Keratinocyte (primary cell): ENCODE measurements at regions not wholly inside any gene's neighbourhood (a gene's known extent, or its start where the extent isn't known, plus 50 kb on each side); places are given as distances from the start of the nearest gene placed in this dataset.

Experiments
- DNase-seq: peaks from one replicate; pipeline ENCODE4 v3.0.0-alpha.2; 2011; ENCODE audit warnings: low read depth, missing footprints, low spot score
- FAIRE-seq: peaks from 2 replicates; lab custom pipeline; 2011; peaks lifted over from hg19 to GRCh38; lab: Jason Lieb, UNC
- H2AFZ ChIP-seq: 2 replicates; pipeline ENCODE4 v1.6.0; 2012; ENCODE audit warnings: low read length, control low read depth, inconsistent platforms; ENCODE audit not compliant: control insufficient read depth
- H3K27ac ChIP-seq: 2 replicates; pipeline ENCODE4 v1.5.1; 2011; ENCODE audit warnings: low read length; ENCODE audit not compliant: control insufficient read depth, insufficient read depth
- H3K27me3 ChIP-seq: 3 replicates; pipeline ENCODE4 v1.6.0; 2011; ENCODE audit warnings: low read length; ENCODE audit not compliant: control insufficient read depth, insufficient read depth; ENCODE audit errors: extremely low read depth
- H3K36me3 ChIP-seq, 2 experiments: 2 replicates in 1 of 2; 3 replicates in 1 of 2; pipeline ENCODE4 v1.5.1; 2011; ENCODE audit warnings: low read length in 2 of 2, mild to moderate bottlenecking in 1 of 2; ENCODE audit not compliant: control insufficient read depth in 2 of 2, insufficient read depth in 2 of 2; ENCODE audit errors: extremely low read depth in 1 of 2
- H3K4me1 ChIP-seq: 3 replicates; pipeline ENCODE4 v1.5.1; 2011; ENCODE audit warnings: low read length; ENCODE audit not compliant: control insufficient read depth, insufficient read depth; ENCODE audit errors: extremely low read depth
- H3K4me2 ChIP-seq: 3 replicates; pipeline ENCODE4 v1.6.0; 2011; ENCODE audit warnings: low read depth, low read length; ENCODE audit not compliant: control insufficient read depth, insufficient read depth; ENCODE audit errors: extremely low read depth
- H3K4me3 ChIP-seq, 3 experiments: fragments of 200-600 bp in 1 of 3; sonication (generic) in 1 of 3; 2 replicates in 2 of 3; 3 replicates in 1 of 3; pipeline ENCODE4 v1.5.1; 2011 to 2016; ENCODE audit warnings: low read length in 3 of 3, mild to moderate bottlenecking in 3 of 3, control low read depth in 2 of 3, inconsistent platforms in 1 of 3, low read depth in 1 of 3, mixed read lengths in 1 of 3, mixed run types in 1 of 3, moderate library complexity in 1 of 3; ENCODE audit not compliant: control insufficient read depth in 2 of 3, insufficient read depth in 2 of 3; ENCODE audit errors: extremely low read depth in 1 of 3
- H3K79me2 ChIP-seq: 2 replicates; pipeline ENCODE4 v1.6.0; 2012; ENCODE audit warnings: low read length; ENCODE audit not compliant: control insufficient read depth, insufficient read depth
- H3K9ac ChIP-seq: 3 replicates; pipeline ENCODE4 v1.6.0; 2011; ENCODE audit warnings: low read length; ENCODE audit not compliant: control insufficient read depth, insufficient read depth; ENCODE audit errors: extremely low read depth
- H3K9me1 ChIP-seq: 3 replicates; pipeline ENCODE4 v1.6.0; 2011; ENCODE audit warnings: low read length; ENCODE audit not compliant: control insufficient read depth, insufficient read depth; ENCODE audit errors: extremely low read depth
- H3K9me3 ChIP-seq: 2 replicates; pipeline ENCODE4 v1.5.1; 2012; ENCODE audit warnings: low read depth, low read length; ENCODE audit not compliant: control insufficient read depth
- H4K20me1 ChIP-seq: 3 replicates; pipeline ENCODE4 v1.6.0; 2011; ENCODE audit warnings: low read length; ENCODE audit not compliant: control insufficient read depth, insufficient read depth; ENCODE audit errors: extremely low read depth
- EZH2 ChIP-seq: IDR thresholded peaks from one replicate; pipeline ENCODE4 v1.6.1; 2012; ENCODE audit warnings: inconsistent platforms, mild to moderate bottlenecking, low read length, moderate library complexity
- dilution Hi-C: fragments of 300-500 bp; cut with MboI; formaldehyde crosslinking; loops from one replicate; pipeline ENCODE4 v1.7.0; 2020; ENCODE audit warnings: low sequenced_read_pairs; ENCODE audit not compliant: extremely low pct_ligation_motif_present
- TF ChIP-seq, protein P1 (sequence below), 3 experiments: IDR thresholded peaks in 1 of 3; conservative IDR thresholded peaks in 1 of 3; optimal IDR thresholded peaks in 1 of 3; 2 replicates in 2 of 3; 3 replicates in 1 of 3; pipeline versions ENCODE3 to v1.5.1; 2011; ENCODE audit warnings: low read length in 3 of 3, mild to moderate bottlenecking in 3 of 3, moderate library complexity in 2 of 3, control low read depth in 1 of 3, inconsistent platforms in 1 of 3; ENCODE audit not compliant: insufficient read depth in 2 of 3; ENCODE audit errors: extremely low read depth in 1 of 3

DNA sequence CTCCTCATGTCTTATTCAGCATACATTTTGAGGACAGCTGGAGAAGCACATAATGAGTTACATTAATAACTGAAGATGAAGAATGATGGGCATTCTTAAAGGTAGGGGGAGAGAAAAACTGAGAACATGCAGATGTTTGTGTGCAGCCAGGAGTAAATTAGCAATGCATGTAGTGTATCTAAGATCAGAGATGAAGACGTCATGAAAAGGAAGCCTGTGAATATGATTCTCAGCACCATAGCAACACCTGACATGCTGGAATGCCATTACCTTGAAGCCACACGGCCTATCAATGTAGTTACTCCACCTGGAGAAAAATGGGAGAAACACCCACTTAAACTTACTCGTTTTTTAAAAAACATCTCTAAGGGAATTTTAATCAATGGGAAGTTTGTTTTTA is 607.1 kb downstream of the PTPRC start:
- no peak for FAIRE-seq
- Histone ChIP-seq H2AFZ (no peak overlapping the region), H4K20me1 (no peaks in the 10 kb centered on the region), H3K9me1 (no peaks in the 10 kb centered on the region), H3K79me2 (no peaks in the 10 kb centered on the region), H3K27ac (no peak overlapping the region), H3K4me3 (no peak overlapping the region), H3K36me3 (no peaks in the 10 kb centered on the region), H3K9ac (no peak overlapping the region), H3K4me2 (no peak overlapping the region), H3K27me3 (no peaks in the 10 kb centered on the region), H3K9me3 (no peaks in the 10 kb centered on the region), H3K4me1 (peaks cover 10% of the 10 kb centered on the region)
- dilution Hi-C loops: no loop called here
- no peak for DNase-seq
- TF ChIP-seq, protein P1, sequence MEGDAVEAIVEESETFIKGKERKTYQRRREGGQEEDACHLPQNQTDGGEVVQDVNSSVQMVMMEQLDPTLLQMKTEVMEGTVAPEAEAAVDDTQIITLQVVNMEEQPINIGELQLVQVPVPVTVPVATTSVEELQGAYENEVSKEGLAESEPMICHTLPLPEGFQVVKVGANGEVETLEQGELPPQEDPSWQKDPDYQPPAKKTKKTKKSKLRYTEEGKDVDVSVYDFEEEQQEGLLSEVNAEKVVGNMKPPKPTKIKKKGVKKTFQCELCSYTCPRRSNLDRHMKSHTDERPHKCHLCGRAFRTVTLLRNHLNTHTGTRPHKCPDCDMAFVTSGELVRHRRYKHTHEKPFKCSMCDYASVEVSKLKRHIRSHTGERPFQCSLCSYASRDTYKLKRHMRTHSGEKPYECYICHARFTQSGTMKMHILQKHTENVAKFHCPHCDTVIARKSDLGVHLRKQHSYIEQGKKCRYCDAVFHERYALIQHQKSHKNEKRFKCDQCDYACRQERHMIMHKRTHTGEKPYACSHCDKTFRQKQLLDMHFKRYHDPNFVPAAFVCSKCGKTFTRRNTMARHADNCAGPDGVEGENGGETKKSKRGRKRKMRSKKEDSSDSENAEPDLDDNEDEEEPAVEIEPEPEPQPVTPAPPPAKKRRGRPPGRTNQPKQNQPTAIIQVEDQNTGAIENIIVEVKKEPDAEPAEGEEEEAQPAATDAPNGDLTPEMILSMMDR (optimal IDR thresholded peaks at IDR 0.05 in 1 of 3, IDR thresholded peaks at IDR 0.05 in 1 of 3, conservative IDR thresholded peaks at IDR 0.05 in 1 of 3; ENCODE audit: extremely low read depth in 1 of 3, insufficient read depth in 2 of 3, low read length in 3 of 3): no peak
- no peak for TF ChIP-seq EZH2

DNA sequence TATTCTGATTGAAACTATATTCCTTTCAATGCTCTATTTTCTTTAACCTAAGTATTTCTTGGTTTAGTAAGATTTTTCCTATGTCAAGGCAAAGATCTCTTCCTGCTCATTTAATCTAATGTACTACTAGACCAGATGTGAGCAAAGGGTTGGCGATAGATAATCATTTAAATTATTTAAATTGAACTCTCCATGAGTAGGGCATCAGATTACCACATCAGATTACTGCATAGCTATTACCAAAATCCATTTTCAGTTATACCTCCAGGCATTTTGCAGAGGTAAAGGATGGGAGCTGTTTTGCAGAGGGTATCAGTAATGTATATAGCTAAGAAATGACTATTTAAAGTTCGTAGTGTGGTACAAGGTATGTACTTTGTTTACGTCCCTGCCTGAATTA is 607.9 kb downstream of the PTPRC start:
- H3K36me3 ChIP-seq: no peaks in the 10 kb centered on the region
- H3K27me3 ChIP-seq: no peaks in the 10 kb centered on the region
- H2AFZ ChIP-seq: no peak overlapping the region
- FAIRE-seq (no peak), DNase-seq (no peak)
- no peaks in the 10 kb centered on the region for H3K9me3 ChIP-seq
- dilution Hi-C loops: no loop called here
- H3K4me2 ChIP-seq: no peak overlapping the region
- no peaks in the 10 kb centered on the region for H4K20me1 ChIP-seq
- H3K27ac ChIP-seq: no peak overlapping the region
- H3K4me3 ChIP-seq: no peak overlapping the region
- no peak overlapping the region for H3K9ac ChIP-seq
- no peaks in the 10 kb centered on the region for H3K9me1 ChIP-seq
- peaks cover 10% of the 10 kb centered on the region for H3K4me1 ChIP-seq
- TF ChIP-seq, protein P1 (optimal IDR thresholded peaks at IDR 0.05 in 1 of 3, IDR thresholded peaks at IDR 0.05 in 1 of 3, conservative IDR thresholded peaks at IDR 0.05 in 1 of 3; ENCODE audit: extremely low read depth in 1 of 3, insufficient read depth in 2 of 3, low read length in 3 of 3): no peak
- TF ChIP-seq EZH2: no peak
- H3K79me2 ChIP-seq: no peaks in the 10 kb centered on the region
